Stomach smooth muscle (tissue), 2 donors: ENCODE measurements at regions not wholly inside any gene's neighbourhood (a gene's known extent, or its start where the extent isn't known, plus 50 kb on each side); places are given as distances from the start of the nearest gene placed in this dataset.

Experiments
- H3K27ac ChIP-seq: one replicate; pipeline ENCODE4 v1.7.0; 2013; ENCODE audit warnings: mild to moderate bottlenecking, low read length, inconsistent platforms
- H3K27me3 ChIP-seq, 2 donors: one replicate each; pipeline ENCODE4 v1.7.0; 2013; ENCODE audit warnings: low read length in 2 of 2; ENCODE audit not compliant: insufficient read depth in 2 of 2, control insufficient read depth in 1 of 2
- H3K36me3 ChIP-seq, 2 donors: one replicate each; pipeline ENCODE4 v1.7.0; 2013; ENCODE audit warnings: low read length in 2 of 2; ENCODE audit not compliant: control insufficient read depth in 2 of 2, insufficient read depth in 2 of 2
- H3K4me1 ChIP-seq: one replicate; pipeline ENCODE4 v1.7.0; 2013; ENCODE audit warnings: low read length; ENCODE audit not compliant: control insufficient read depth, insufficient read depth
- H3K4me3 ChIP-seq, 2 donors: one replicate each; pipeline ENCODE4 v1.7.0; 2013; ENCODE audit warnings: low read length in 2 of 2
- H3K9ac ChIP-seq, 2 donors: one replicate each; pipeline ENCODE4 v1.7.0; 2013; ENCODE audit warnings: low read length in 2 of 2, mild to moderate bottlenecking in 1 of 2
- H3K9me3 ChIP-seq, 2 donors: one replicate each; pipeline ENCODE4 v1.7.0; 2013; ENCODE audit warnings: low read length in 2 of 2; ENCODE audit not compliant: control insufficient read depth in 2 of 2
- donor health status: healthy.
- donor health status: Pancreatic carcinoma.

DNA sequence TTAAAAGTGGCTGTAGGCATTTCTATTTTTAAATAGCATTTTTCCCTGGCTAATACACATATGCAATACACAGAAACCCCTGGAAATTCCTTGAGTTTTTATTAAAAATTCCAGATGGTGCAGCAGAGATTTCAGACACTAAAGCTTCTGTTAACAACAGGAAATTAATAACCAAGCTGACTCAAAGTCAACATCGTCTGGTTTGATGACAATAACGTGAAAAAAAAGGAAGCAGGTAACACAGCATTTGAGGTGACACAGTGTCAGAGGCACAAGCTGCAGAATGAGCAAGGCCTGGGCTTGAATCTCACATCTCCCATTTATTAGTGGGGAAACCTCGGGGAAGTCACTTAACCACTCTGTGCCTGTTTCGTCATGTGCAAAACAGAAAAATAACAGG is 64.6 kb upstream of the GJB5 start:
- Histone ChIP-seq H3K27me3 (peaks cover 6 to 17% of the 10 kb centered on the region in 2 donors), H3K9me3 (peaks cover 6 to 8% of the 10 kb centered on the region in 2 donors), H3K27ac (no peak overlapping the region), H3K4me3 (no peak overlapping the region), H3K9ac (no peak overlapping the region), H3K36me3 (no peaks in the 10 kb centered on the region), H3K4me1 (no peaks in the 10 kb centered on the region)

DNA sequence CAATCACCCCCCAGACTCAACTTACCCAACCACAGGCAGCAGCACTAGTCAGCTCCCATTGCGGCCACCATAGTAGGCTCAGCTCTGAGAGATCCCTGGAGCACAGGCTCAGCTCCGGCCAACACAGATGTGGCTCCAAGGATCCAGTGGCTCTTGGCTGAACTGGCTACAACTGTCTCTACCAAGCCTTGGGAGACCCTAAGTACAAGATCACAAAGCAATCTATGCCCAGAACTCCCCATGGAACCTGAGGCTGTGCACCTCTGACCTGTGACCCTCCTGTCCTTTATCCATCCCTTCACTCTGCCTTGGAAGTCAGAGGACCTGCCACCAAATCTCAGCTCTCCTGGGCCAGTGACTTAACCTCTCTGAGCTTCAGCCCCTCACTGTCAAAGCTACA is 61.8 kb upstream of the GJB5 start:
- no peaks in the 10 kb centered on the region for H3K4me1 ChIP-seq
- peaks cover 6 to 7% of the 10 kb centered on the region in 2 donors for H3K9me3 ChIP-seq
- H3K9ac ChIP-seq, result no peak overlapping the region
- H3K27me3 ChIP-seq, result peaks cover 3 to 15% of the 10 kb centered on the region in 2 donors
- no peaks in the 10 kb centered on the region for H3K36me3 ChIP-seq
- no peak overlapping the region for H3K4me3 ChIP-seq
- no peak overlapping the region for H3K27ac ChIP-seq

DNA sequence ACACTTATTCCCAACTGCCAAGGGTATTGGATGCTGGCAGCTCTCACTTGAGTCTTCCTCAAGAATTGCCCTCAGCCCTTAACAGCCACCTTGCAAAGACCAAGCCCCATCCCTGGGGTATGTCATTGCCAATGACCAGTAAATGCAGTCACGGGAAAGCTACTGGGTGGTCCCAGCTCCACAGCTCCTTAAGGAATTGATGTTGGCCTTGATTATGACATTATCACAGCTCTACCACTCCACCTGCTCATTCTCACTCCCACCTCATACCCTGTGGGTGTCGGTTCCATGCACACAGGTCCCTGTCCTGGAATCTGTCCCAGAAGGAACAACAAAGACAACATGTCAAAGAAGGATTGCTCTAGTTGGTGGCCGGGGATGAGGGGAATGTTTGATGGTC is 60.5 kb upstream of the GJB5 start:
- H3K4me1 ChIP-seq, result no peaks in the 10 kb centered on the region
- H3K36me3 ChIP-seq, result no peaks in the 10 kb centered on the region
- H3K27ac ChIP-seq, result no peak overlapping the region
- peaks cover 6 to 7% of the 10 kb centered on the region in 2 donors for H3K9me3 ChIP-seq
- no peak overlapping the region for H3K9ac ChIP-seq
- H3K27me3 ChIP-seq, result peaks cover 0 to 10% of the 10 kb centered on the region in 2 donors
- H3K4me3 ChIP-seq, result no peak overlapping the region

DNA sequence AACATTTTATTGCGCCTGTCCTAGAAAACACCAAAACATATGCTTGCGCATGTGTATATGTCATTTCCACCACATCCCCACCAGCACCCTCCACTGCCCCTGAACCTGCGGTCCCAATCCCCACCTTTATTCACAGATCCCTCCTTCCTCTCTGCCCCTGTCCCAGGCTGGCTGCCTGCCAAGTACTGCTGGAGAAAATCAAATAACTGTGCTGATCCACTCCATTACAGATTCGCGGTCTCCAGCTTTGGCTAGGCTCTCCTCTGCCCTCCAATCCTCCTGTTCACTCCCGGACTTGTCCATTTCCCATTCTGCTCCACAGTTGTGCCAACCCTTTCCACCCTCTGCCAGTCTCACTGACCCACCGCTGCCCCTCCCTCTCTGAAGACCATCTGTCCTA is 59.3 kb upstream of the GJB5 start:
- no peak overlapping the region for H3K9ac ChIP-seq
- peaks cover 6 to 7% of the 10 kb centered on the region in 2 donors for H3K9me3 ChIP-seq

DNA sequence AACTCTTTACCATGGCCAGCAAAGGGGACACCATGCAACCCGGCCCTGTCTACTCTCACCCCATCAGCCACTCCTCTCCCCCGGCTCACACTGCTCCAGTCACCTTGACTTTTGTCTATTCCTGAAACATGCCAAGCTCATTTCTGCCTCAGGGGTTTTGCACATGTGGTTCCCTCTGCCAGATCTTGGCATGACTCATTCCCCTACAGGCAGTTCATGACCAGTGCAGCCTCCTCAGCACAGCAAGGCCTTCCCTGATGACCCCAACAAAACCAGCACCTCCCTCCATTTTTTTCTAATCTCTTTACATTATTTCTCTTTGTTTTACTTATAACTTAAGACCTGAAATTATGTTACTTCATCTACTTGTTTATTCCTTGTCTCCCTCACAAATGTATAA is 58.6 kb upstream of the GJB5 start:
- Histone ChIP-seq H3K4me1 (no peaks in the 10 kb centered on the region), H3K36me3 (no peaks in the 10 kb centered on the region), H3K27ac (no peak overlapping the region), H3K9ac (no peak overlapping the region), H3K27me3 (peaks cover 0 to 12% of the 10 kb centered on the region in 2 donors), H3K9me3 (peaks cover 6 to 7% of the 10 kb centered on the region in 2 donors), H3K4me3 (no peak overlapping the region)

More for the DNA sequence above, 59.3 kb upstream of the GJB5 start:
- Histone ChIP-seq H3K36me3 (no peaks in the 10 kb centered on the region), H3K27me3 (peaks cover 0 to 10% of the 10 kb centered on the region in 2 donors), H3K4me3 (no peak overlapping the region), H3K27ac (no peak overlapping the region), H3K4me1 (no peaks in the 10 kb centered on the region)

DNA sequence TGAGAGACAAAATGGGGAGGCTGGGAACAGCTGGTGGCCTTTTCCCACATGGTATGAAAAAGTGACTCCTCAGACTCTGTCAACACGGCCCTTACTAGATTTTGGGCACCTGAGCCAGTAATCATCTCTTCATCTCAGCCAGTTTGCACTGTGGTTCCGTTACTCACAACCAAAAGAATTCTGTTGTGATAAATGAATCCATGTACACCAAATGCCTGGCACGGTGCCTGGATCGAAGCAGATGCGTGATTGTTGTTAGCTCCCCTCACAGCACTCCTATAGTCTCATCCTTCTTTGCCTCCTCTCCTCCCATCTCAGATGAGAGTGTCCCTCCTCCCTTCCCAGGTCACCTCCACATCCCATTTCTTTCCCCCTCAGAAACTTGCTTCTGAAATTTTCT is 57.9 kb upstream of the GJB5 start:
- peaks cover 6 to 7% of the 10 kb centered on the region in 2 donors for H3K9me3 ChIP-seq
- no peak overlapping the region for H3K27ac ChIP-seq
- no peak overlapping the region for H3K9ac ChIP-seq
- peaks cover 0 to 10% of the 10 kb centered on the region in 2 donors for H3K27me3 ChIP-seq
- no peaks in the 10 kb centered on the region for H3K4me1 ChIP-seq
- H3K4me3 ChIP-seq, result no peak overlapping the region
- H3K36me3 ChIP-seq, result no peaks in the 10 kb centered on the region

DNA sequence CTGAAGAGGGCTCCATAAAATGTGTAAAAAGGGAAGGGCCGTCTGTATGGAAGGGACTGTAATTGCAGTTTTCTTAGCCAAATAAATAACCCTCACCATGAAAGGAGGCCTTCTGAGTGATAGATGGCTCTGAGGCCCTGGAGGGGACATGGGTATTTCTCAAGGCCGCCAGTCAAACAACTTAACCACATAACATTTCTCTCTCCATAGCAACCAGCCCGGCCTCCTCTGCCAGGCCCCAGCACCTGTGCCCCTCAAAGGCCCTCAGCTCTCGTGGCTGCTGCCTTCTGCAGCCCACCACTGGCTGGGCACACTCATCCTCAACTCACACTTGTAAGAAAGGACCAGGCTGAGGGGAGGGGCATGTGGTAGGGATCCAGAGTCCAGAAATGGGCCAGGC is 57.0 kb upstream of the GJB5 start:
- no peak overlapping the region for H3K9ac ChIP-seq
- H3K9me3 ChIP-seq, result peaks cover 6 to 7% of the 10 kb centered on the region in 2 donors
- no peaks in the 10 kb centered on the region for H3K4me1 ChIP-seq
- no peak overlapping the region for H3K4me3 ChIP-seq
- H3K36me3 ChIP-seq, result no peaks in the 10 kb centered on the region
- no peak overlapping the region for H3K27ac ChIP-seq
- H3K27me3 ChIP-seq, result peaks cover 0 to 10% of the 10 kb centered on the region in 2 donors

DNA sequence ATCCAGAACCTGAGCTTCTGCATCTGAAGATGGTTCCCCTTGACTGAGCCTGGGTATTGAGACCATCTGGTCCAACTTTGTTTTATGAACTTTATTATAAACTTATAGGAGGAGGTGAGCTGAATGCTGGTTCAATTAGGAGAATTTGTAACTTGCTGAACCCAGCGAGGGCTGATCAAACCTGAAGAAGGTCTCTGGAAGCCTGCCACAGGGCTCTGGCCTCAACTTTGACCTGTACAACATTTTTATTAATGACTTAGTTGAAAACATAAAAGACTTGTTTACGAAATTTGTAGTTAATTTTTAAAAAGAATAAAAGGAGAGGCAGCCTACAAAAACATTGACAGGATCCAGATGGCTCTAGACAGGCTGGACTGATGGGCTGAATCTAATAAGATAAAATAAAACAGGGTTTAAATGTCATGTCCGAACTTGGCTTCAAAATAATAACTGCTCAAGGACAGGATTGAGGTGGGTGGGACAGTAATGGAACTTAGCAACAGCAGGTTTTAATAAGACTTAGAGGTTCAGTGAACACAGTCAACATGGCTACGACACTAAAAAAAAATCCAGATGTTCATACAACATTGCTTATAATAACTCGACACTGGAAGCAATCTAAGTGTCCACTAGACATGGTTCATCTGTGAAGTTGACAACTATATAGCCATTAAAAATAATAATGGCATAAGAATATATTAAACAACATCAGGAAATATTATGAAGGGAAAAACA is 53.4 kb upstream of the GJB5 start:
- no peak overlapping the region for H3K4me3 ChIP-seq
- H3K9me3 ChIP-seq, result no peaks in the 10 kb centered on the region
- H3K4me1 ChIP-seq, result no peaks in the 10 kb centered on the region
- no peaks in the 10 kb centered on the region for H3K36me3 ChIP-seq
- peaks cover 0 to 23% of the 10 kb centered on the region in 2 donors for H3K27me3 ChIP-seq
- H3K9ac ChIP-seq, result no peak overlapping the region
- H3K27ac ChIP-seq, result no peak overlapping the region
